GM12873 (cell line): ENCODE measurements at regions not wholly inside any gene's neighbourhood (a gene's known extent, or its start where the extent isn't known, plus 50 kb on each side); places are given as distances from the start of the nearest gene placed in this dataset.

ENCODE experiments used
- CTCF ChIP-seq: IDR thresholded peaks from 2 replicates; pipeline ENCODE4 v1.5.1; 2012; ENCODE audit warnings: low read depth, mild to moderate bottlenecking, moderate library complexity, low read length, control low read depth; ENCODE audit not compliant: insufficient read depth; ENCODE audit errors: missing control alignments

GRCh38 chr2:153373510-153374279 is 104.9 kb downstream of the RPRM start:
- TF ChIP-seq CTCF = no peak

GRCh38 chr2:153360239-153360638 is 118.3 kb downstream of the RPRM start:
- no peak for TF ChIP-seq CTCF

GRCh38 chr2:153354377-153354776 is 124.2 kb downstream of the RPRM start:
- no peak for TF ChIP-seq CTCF

GRCh38 chr2:153349603-153350002 is 129.0 kb downstream of the RPRM start:
- TF ChIP-seq CTCF = no peak

- TF ChIP-seq CTCF = no peak
These were observed 130.6 kb downstream of the RPRM start for GRCh38 chr2:153347818-153348495.

- no peak for TF ChIP-seq CTCF
These were observed 157.7 kb downstream of the RPRM start for GRCh38 chr2:153320879-153321278.

- no peak for TF ChIP-seq CTCF
These were observed 167.1 kb downstream of the RPRM start for GRCh38 chr2:153311432-153311831.
